ENCODE measurements at regions not wholly inside any gene's neighbourhood (a gene's known extent, or its start where the extent isn't known, plus 50 kb on each side); places are given as distances from the start of the nearest gene placed in this dataset.

DNA sequence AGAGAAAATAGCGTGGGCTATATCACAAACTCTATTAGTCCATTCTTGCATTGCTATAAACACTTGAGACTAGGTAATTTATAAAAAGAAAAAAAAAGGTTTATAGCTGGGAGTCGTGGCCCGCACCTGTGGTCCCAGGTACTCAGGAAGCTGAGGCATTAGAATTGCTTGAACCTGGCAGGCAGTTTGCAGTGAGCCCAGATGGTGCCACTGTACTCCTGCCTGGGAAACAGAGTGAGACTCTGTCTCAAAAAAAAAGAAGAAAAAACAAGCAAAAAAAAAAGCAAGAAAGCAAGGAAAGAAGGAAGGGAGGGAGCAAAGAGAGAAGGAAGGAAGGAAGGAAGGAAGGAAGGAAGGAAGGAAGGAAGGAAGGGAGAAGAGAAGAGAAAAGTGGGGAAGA, 904.2 kb upstream of the EDIL3 start:
- 80% methylated on average over 3 of the region's 3 CpGs; no CpG with 5 or more reads in 1 of the 2 experiments for WGBS, 2 experiments (ENCODE audit: extremely low coverage in 1 of 2, insufficient coverage in 1 of 2, insufficient read length in 1 of 2, insufficient replicate concordance in 2 of 2, low coverage in 1 of 2, low lambda C conversion rate in 2 of 2, missing lambda C conversion rate in 1 of 2)

More for the DNA sequence above, 904.2 kb upstream of the EDIL3 start:
- H3K23me2 ChIP-seq (ENCODE audit: low read depth, low read length): no peaks in the 10 kb centered on the region
- H2AK5ac ChIP-seq (ENCODE audit: low read depth, low read length): no peak overlapping the region
- CTCF ChIA-PET (ENCODE audit: partially characterized antibody): interaction anchor here (0.6 kb wide), 1 partner anchor 1181 kb away, joined by 3 read pairs; no protein-coding TSS in a partner anchor
- POLR2A ChIA-PET (ENCODE audit: partially characterized antibody): no interaction called here
- no peak overlapping the region for H3K27ac ChIP-seq (ENCODE audit: low read depth, low read length)
- no peak overlapping the region for H2BK15ac ChIP-seq (ENCODE audit: low read length)
- no peak overlapping the region for H3K14ac ChIP-seq (ENCODE audit: insufficient read length)
- H3K27me3 ChIP-seq (replicated peaks in 1 of 4; ENCODE audit: control insufficient read depth in 3 of 4, extremely low read depth in 1 of 4, insufficient read depth in 3 of 4, low read length in 3 of 4): peaks cover 0 to 1% (median 0%) of the 10 kb centered on the region in 4 experiments; a peak in 1 of 7 replicates
- no peaks in the 10 kb centered on the region for H3K4me1 ChIP-seq (replicated peaks in 1 of 4; ENCODE audit: control insufficient read depth in 3 of 4, insufficient read depth in 4 of 4, low read length in 3 of 4)
- H4K5ac ChIP-seq (ENCODE audit: insufficient read length, low read depth, low read length): no peak overlapping the region
- no peaks in the 10 kb centered on the region for H3K79me2 ChIP-seq (ENCODE audit: control insufficient read depth in 1 of 2, insufficient read depth in 2 of 2, low read length in 2 of 2)
- no peak overlapping the region for H2BK120ac ChIP-seq (replicated peaks; ENCODE audit: low read depth, low read length)
- H2AFZ ChIP-seq (ENCODE audit: low read length): peak overlapping the region; percentile 97; the same call in 1 of the 2 replicates
- H3K79me1 ChIP-seq (ENCODE audit: low read depth, low read length): no peaks in the 10 kb centered on the region
- no peak overlapping the region for H2BK12ac ChIP-seq (ENCODE audit: low read depth, low read length)
- FAIRE-seq (no peak), DNase-seq (ENCODE audit: low read depth in 1 of 2, low spot score in 2 of 2) (no peak)
- no peak overlapping the region for H3K56ac ChIP-seq (replicated peaks; ENCODE audit: insufficient read length, low read depth, low read length)
- no peaks in the 10 kb centered on the region for H3K36me3 ChIP-seq (ENCODE audit: control insufficient read depth in 2 of 4, insufficient read depth in 4 of 4, low read length in 3 of 4)
- no peak overlapping the region for H3K4ac ChIP-seq (replicated peaks; ENCODE audit: insufficient read length, low read depth, low read length)
- H4K20me1 ChIP-seq (replicated peaks in 1 of 2; ENCODE audit: control insufficient read depth in 1 of 2, insufficient read depth in 2 of 2, low read length in 2 of 2): no peaks in the 10 kb centered on the region
- H3K9me3 ChIP-seq (ENCODE audit: insufficient read depth in 2 of 2, low read depth in 1 of 2, low read length in 1 of 2): no peaks in the 10 kb centered on the region
- H2BK20ac ChIP-seq (ENCODE audit: low read length): no peak overlapping the region
- H2BK5ac ChIP-seq (ENCODE audit: low read depth, low read length): no peak overlapping the region
- no peak overlapping the region for H3K4me2 ChIP-seq (ENCODE audit: insufficient read depth in 1 of 2, low read depth in 2 of 2, low read length in 2 of 2)
- H4K91ac ChIP-seq (replicated peaks; ENCODE audit: insufficient read length, low read length): no peak overlapping the region
- no peak overlapping the region for H3K9ac ChIP-seq (replicated peaks in 1 of 4; ENCODE audit: extremely low read depth in 1 of 4, low read depth in 3 of 4, low read length in 3 of 4)
- H3K23ac ChIP-seq (ENCODE audit: insufficient read length): no peak overlapping the region
- H3K4me3 ChIP-seq (ENCODE audit: extremely low read depth in 1 of 4, insufficient read depth in 2 of 4, low read depth in 3 of 4, low read length in 4 of 4): no peak overlapping the region
- no peak overlapping the region for H4K8ac ChIP-seq (ENCODE audit: extremely low read depth, insufficient read depth, low read length)
- H3K18ac ChIP-seq (ENCODE audit: extremely low read depth, low read length): no peak overlapping the region
- TF ChIP-seq CBX5 (IDR thresholded peaks at IDR 0.05; ENCODE audit: low read depth, low read length) (no peak), KDM4A (IDR thresholded peaks at IDR 0.05; ENCODE audit: low read depth, low read length, severe bottlenecking) (no peak), TEAD4 (IDR thresholded peaks at IDR 0.05; ENCODE audit: low read depth, low read length) (no peak), RAD21 (IDR thresholded peaks at IDR 0.05 in 1 of 2, conservative IDR thresholded peaks at IDR 0.05 in 1 of 2; ENCODE audit: low read depth in 2 of 2, low read length in 2 of 2) (peak; percentile 53 to 63), CREB1 (IDR thresholded peaks at IDR 0.05) (no peak), NRF1 (IDR thresholded peaks at IDR 0.05; ENCODE audit: low read depth, low read length) (no peak)
- TF ChIP-seq, protein P1, sequence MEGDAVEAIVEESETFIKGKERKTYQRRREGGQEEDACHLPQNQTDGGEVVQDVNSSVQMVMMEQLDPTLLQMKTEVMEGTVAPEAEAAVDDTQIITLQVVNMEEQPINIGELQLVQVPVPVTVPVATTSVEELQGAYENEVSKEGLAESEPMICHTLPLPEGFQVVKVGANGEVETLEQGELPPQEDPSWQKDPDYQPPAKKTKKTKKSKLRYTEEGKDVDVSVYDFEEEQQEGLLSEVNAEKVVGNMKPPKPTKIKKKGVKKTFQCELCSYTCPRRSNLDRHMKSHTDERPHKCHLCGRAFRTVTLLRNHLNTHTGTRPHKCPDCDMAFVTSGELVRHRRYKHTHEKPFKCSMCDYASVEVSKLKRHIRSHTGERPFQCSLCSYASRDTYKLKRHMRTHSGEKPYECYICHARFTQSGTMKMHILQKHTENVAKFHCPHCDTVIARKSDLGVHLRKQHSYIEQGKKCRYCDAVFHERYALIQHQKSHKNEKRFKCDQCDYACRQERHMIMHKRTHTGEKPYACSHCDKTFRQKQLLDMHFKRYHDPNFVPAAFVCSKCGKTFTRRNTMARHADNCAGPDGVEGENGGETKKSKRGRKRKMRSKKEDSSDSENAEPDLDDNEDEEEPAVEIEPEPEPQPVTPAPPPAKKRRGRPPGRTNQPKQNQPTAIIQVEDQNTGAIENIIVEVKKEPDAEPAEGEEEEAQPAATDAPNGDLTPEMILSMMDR (IDR thresholded peaks at IDR 0.05; ENCODE audit: control extremely low read depth in 1 of 3, insufficient read depth in 1 of 3, low read depth in 1 of 3, low read length in 3 of 3): peak in 2 of 3 experiments; percentile 19 to 25; a peak in 3 of 4 replicates

All from H1 (cell line).